ENCODE measurements at regions not wholly inside any gene's neighbourhood (a gene's known extent, or its start where the extent isn't known, plus 50 kb on each side); places are given as distances from the start of the nearest gene placed in this dataset.

- Histone ChIP-seq H3K4me1 (no peaks in the 10 kb centered on the region), H3K27ac (no peak overlapping the region), H4K20me1 (no peaks in the 10 kb centered on the region), H3K4me3 (no peak overlapping the region), H3K9me3 (no peaks in the 10 kb centered on the region), H3K27me3 (no peaks in the 10 kb centered on the region), H3K9ac (no peak overlapping the region), H3K36me3 (no peaks in the 10 kb centered on the region), H3K4me2 (no peak overlapping the region)
- no peak for TF ChIP-seq Cebpa-rat (IDR thresholded peaks at IDR 0.05)
Observed at GRCh38 chr21:28113718-28114117, 879.0 kb downstream of the LTN1 start.

GRCh38 chr21:28112511-28112910 is 880.2 kb downstream of the LTN1 start:
- H3K36me3 ChIP-seq, result no peaks in the 10 kb centered on the region
- no peak overlapping the region for H3K4me2 ChIP-seq
- no peak for TF ChIP-seq Cebpa-rat (IDR thresholded peaks at IDR 0.05)
- H3K27me3 ChIP-seq, result no peaks in the 10 kb centered on the region
- no peaks in the 10 kb centered on the region for H4K20me1 ChIP-seq
- no peak overlapping the region for H3K9ac ChIP-seq
- no peaks in the 10 kb centered on the region for H3K4me1 ChIP-seq
- no peak overlapping the region for H3K27ac ChIP-seq
- no peaks in the 10 kb centered on the region for H3K9me3 ChIP-seq
- H3K4me3 ChIP-seq, result no peak overlapping the region

- TF ChIP-seq Cebpa-rat (IDR thresholded peaks at IDR 0.05), result no peak
- H4K20me1 ChIP-seq, result no peaks in the 10 kb centered on the region
Observed at GRCh38 chr21:28111151-28111619, 881.5 kb downstream of the LTN1 start.

GRCh38 chr21:28110716-28111115 is 882.0 kb downstream of the LTN1 start:
- Histone ChIP-seq H3K4me2 (no peak overlapping the region), H3K4me3 (no peak overlapping the region), H4K20me1 (no peaks in the 10 kb centered on the region), H3K9ac (no peak overlapping the region), H3K27me3 (no peaks in the 10 kb centered on the region), H3K27ac (no peak overlapping the region), H3K9me3 (no peaks in the 10 kb centered on the region), H3K4me1 (no peaks in the 10 kb centered on the region), H3K36me3 (no peaks in the 10 kb centered on the region)
- no peak for TF ChIP-seq Cebpa-rat (IDR thresholded peaks at IDR 0.05)

More at GRCh38 chr21:28111151-28111619, 881.5 kb downstream of the LTN1 start:
- H3K9ac ChIP-seq, result no peak overlapping the region
- no peak overlapping the region for H3K4me3 ChIP-seq
- H3K4me2 ChIP-seq, result no peak overlapping the region
- no peaks in the 10 kb centered on the region for H3K4me1 ChIP-seq
- H3K36me3 ChIP-seq, result no peaks in the 10 kb centered on the region
- H3K27me3 ChIP-seq, result no peaks in the 10 kb centered on the region
- H3K9me3 ChIP-seq, result no peaks in the 10 kb centered on the region
- no peak overlapping the region for H3K27ac ChIP-seq

GRCh38 chr21:28110074-28110473 is 882.6 kb downstream of the LTN1 start:
- Histone ChIP-seq H3K4me3 (no peak overlapping the region), H3K4me2 (no peak overlapping the region), H4K20me1 (no peaks in the 10 kb centered on the region), H3K9me3 (no peaks in the 10 kb centered on the region), H3K4me1 (no peaks in the 10 kb centered on the region), H3K9ac (no peak overlapping the region), H3K27ac (no peak overlapping the region), H3K36me3 (no peaks in the 10 kb centered on the region), H3K27me3 (no peaks in the 10 kb centered on the region)
- TF ChIP-seq Cebpa-rat (IDR thresholded peaks at IDR 0.05), result no peak

GRCh38 chr21:28106370-28106890 is 886.2 kb downstream of the LTN1 start:
- Histone ChIP-seq H3K36me3 (no peaks in the 10 kb centered on the region), H4K20me1 (no peaks in the 10 kb centered on the region), H3K4me3 (no peak overlapping the region), H3K9me3 (no peaks in the 10 kb centered on the region), H3K27me3 (no peaks in the 10 kb centered on the region), H3K4me2 (no peak overlapping the region), H3K4me1 (no peaks in the 10 kb centered on the region), H3K9ac (no peak overlapping the region), H3K27ac (no peak overlapping the region)
- no peak for TF ChIP-seq Cebpa-rat (IDR thresholded peaks at IDR 0.05)

- no peaks in the 10 kb centered on the region for H3K4me1 ChIP-seq
- H3K27ac ChIP-seq, result no peak overlapping the region
- H3K9ac ChIP-seq, result no peak overlapping the region
- H3K4me2 ChIP-seq, result no peak overlapping the region
- no peaks in the 10 kb centered on the region for H3K36me3 ChIP-seq
- no peak for TF ChIP-seq Cebpa-rat (IDR thresholded peaks at IDR 0.05)
- no peaks in the 10 kb centered on the region for H3K9me3 ChIP-seq
- no peaks in the 10 kb centered on the region for H4K20me1 ChIP-seq
- no peak overlapping the region for H3K4me3 ChIP-seq
- H3K27me3 ChIP-seq, result no peaks in the 10 kb centered on the region
Observed at GRCh38 chr21:28104346-28104745, 888.3 kb downstream of the LTN1 start.

- Histone ChIP-seq H3K27ac (no peak overlapping the region), H3K27me3 (no peaks in the 10 kb centered on the region), H3K36me3 (no peaks in the 10 kb centered on the region), H4K20me1 (no peaks in the 10 kb centered on the region), H3K4me3 (no peak overlapping the region), H3K4me2 (no peak overlapping the region), H3K9me3 (no peaks in the 10 kb centered on the region), H3K4me1 (no peaks in the 10 kb centered on the region), H3K9ac (no peak overlapping the region)
- no peak for TF ChIP-seq Cebpa-rat (IDR thresholded peaks at IDR 0.05)
Observed at GRCh38 chr21:28100366-28100765, 892.3 kb downstream of the LTN1 start.

GRCh38 chr21:28099001-28099705 is 893.5 kb downstream of the LTN1 start:
- Histone ChIP-seq H3K4me2 (no peak overlapping the region), H3K27ac (no peak overlapping the region), H4K20me1 (no peaks in the 10 kb centered on the region), H3K9ac (no peak overlapping the region), H3K27me3 (no peaks in the 10 kb centered on the region), H3K4me1 (no peaks in the 10 kb centered on the region), H3K9me3 (no peaks in the 10 kb centered on the region), H3K36me3 (no peaks in the 10 kb centered on the region), H3K4me3 (no peak overlapping the region)
- no peak for TF ChIP-seq Cebpa-rat (IDR thresholded peaks at IDR 0.05)

GRCh38 chr21:28091466-28091865 is 901.2 kb downstream of the LTN1 start:
- no peaks in the 10 kb centered on the region for H3K4me1 ChIP-seq
- no peak overlapping the region for H3K4me3 ChIP-seq
- H3K4me2 ChIP-seq, result no peak overlapping the region
- TF ChIP-seq Cebpa-rat (IDR thresholded peaks at IDR 0.05), result no peak
- H3K9me3 ChIP-seq, result no peaks in the 10 kb centered on the region
- no peaks in the 10 kb centered on the region for H4K20me1 ChIP-seq
- H3K9ac ChIP-seq, result no peak overlapping the region
- no peaks in the 10 kb centered on the region for H3K27me3 ChIP-seq
- no peak overlapping the region for H3K27ac ChIP-seq
- H3K36me3 ChIP-seq, result no peaks in the 10 kb centered on the region

All from BLaER1 (cell line).